ENCODE measurements at regions not wholly inside any gene's neighbourhood (a gene's known extent, or its start where the extent isn't known, plus 50 kb on each side); places are given as distances from the start of the nearest gene placed in this dataset.

DNA sequence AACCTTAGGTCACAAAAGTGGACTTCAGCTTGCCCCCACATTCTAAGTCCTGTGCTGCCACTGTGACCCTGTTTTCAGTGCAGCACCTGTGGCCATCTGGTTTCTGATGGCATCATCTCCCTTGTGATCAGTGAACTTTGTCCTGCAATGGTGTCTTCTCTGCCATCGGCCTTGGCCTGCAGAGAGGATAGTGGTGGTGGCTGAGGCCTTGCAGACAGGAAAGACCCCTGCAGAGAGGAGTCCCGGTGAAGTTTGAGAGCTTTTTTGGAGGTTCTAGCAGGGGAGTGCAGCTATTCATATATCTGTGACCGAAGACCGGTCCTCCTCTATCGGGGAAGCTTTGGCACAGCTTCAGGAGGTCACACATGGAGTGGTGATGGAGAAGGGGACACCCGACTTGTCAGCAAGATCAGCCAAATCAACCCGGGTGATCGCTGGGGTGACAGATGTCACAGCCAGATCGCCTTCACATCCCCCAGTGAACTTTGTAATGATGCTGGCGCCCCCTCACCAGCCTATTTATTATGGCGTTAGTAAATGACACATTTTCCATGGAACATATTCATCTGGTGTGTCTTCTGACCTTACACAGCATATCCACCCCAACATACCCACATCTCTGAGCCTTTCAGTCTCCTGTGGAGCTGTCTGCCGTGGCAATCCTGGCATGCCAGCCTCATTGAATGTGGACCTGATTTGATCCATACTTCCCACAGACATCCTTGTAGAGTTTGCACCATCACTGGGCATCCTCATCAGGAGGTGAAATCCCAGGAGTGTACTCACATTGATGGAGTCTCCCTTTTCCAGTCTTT, 136.1 kb downstream of the PAPOLA start:
- DNase-seq = no peak

- DNase-seq = no peak
Observed at GRCh38 chr14:96639550-96639949, 137.4 kb downstream of the PAPOLA start.

DNA sequence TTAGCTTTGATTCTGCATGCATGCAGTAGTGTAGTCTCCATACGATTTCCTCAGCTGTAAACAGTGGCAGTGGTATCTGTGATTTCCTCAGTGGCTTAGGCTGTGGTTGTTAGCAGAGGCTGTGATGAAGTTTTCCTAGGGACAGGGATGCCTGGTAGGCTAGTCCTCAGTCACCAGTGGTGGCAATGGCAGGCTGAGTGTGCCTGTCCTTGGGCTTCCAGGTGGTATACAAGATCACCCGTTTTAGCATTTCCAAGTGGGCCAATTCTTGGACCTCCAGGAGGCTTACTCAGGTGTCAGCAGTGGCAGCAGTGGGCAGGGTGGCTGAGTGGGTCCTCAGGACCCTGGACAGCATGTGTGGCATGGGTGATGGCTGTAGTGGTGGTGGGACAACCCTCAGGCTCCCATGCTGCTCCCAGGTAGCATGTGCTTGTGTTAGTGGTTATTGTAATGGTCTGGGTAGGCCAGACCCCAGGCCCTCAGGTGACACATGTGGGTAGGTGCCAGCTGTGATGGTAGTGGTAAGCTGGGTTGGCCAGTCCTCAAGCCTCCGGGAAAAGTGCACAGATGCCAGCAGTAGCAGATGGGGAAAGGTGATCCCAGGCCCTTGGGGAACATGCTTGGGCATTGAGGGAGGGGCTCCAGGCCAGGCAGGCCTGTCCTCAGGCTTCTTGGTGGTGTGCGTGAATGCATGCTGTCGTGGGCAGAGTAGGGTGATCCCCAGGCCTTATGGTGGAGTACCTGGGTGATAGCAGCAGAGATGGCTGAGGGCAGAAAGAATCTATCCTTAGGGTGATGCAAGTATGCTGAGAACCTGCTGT, 146.5 kb downstream of the PAPOLA start:
- no peak for DNase-seq

DNA sequence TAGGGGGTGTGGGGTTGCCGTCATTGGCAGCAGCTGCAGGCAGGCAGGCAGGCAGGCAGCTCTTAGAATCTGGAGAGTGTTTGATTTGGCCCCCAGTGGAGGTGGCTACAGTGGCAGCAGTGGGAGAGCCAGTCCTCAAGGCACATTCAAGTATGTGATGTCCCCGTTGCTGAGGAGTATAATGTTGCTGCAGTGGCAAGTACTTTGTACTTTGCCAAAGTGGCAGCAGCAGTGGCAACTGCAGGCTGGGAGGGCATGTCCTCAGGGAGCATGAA, 147.1 kb downstream of the PAPOLA start:
- DNase-seq = no peak

GRCh38 chr14:96653597-96653996, 143.6 kb upstream of the VRK1 start:
- DNase-seq = no peak

DNA sequence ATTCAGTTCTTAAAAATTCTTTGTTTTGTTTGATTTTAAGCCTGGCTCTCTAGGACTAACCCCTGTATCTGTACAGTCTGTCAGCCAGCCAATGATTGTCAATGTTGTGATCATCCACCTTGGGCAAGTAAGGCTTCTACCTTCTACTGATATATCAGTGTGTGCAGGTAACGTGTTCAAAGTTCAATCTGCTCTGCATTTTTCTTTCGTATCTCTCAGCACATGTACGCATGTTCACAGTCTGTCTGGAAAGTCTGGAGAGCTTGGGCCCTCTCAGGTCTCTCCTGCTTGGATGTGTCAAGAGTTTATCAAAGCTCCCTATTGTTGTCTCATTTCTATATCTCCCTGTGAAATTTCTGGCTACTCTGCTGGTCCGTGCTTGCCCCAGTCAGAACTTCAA, 138.6 kb upstream of the VRK1 start:
- DNase-seq = no peak

DNA sequence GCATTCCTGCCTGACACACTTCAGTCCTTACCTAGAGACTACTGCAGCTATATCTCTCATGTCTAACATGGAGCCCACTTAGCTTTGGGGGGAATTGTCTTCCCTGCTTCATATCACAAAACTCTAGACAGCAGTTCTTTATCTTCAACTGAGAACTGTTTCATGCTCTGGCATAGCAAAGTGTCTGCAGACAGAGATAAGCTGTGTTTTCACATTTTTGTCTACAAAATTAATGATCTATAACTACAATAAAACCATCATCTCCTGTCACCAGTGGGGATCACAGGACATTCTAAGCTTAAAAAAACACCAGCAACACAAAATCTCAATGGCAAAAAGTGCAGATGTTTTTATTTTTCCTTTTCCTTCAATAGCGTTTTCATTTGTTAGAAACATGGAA, 137.1 kb upstream of the VRK1 start:
- DNase-seq = no peak

- DNase-seq = no peak
Observed at GRCh38 chr14:96660667-96661066, 136.5 kb upstream of the VRK1 start.

GRCh38 chr14:96661244-96661969, 135.8 kb upstream of the VRK1 start:
- no peak for DNase-seq

- DNase-seq = no peak
Observed at GRCh38 chr14:96662116-96662970, 134.8 kb upstream of the VRK1 start.

DNA sequence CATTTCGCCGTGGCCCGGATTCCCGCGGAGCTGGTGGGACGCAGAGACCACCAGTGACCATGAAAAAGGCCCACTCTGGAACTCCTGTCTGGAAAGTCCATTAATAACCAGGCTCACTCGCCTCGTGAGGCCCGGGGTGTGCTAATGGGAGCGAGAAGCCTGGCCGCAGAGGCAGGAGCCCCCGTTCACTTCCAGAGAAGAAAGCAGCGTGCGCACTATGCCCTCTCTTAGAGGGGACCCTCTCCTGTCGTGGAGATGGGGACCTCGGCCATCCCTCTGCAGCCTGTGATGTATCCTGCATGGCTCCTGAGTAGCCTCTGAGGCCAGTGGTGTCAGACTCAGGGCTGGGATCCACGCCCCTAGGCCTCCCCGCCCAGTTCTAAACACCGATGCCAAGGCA, 134.1 kb upstream of the VRK1 start:
- no peak for DNase-seq

GRCh38 chr14:96663491-96664067, 133.6 kb upstream of the VRK1 start:
- no peak for DNase-seq

DNA sequence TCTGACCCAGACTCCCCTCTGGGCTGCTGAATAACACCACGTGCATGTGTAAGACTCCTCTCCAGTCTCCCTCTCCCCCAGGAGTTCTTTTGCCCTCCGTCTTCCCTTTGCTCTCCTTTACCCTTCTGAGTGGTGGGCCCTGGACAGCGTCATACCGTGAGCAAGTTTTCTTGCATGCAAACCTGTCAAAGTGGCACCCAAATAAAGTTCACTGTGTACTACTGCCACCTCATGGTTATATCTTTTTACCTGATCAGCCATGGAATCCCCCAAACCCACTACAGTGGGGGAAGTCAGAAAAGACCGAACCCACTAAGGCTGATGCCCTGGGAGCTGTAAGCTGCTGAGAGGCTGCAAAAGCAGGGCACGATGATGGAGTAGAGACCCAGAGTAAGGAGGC, 131.1 kb upstream of the VRK1 start:
- DNase-seq = no peak

GRCh38 chr14:96670391-96670790, 126.8 kb upstream of the VRK1 start:
- DNase-seq = no peak

GRCh38 chr14:96671218-96671617, 126.0 kb upstream of the VRK1 start:
- DNase-seq = no peak

DNA sequence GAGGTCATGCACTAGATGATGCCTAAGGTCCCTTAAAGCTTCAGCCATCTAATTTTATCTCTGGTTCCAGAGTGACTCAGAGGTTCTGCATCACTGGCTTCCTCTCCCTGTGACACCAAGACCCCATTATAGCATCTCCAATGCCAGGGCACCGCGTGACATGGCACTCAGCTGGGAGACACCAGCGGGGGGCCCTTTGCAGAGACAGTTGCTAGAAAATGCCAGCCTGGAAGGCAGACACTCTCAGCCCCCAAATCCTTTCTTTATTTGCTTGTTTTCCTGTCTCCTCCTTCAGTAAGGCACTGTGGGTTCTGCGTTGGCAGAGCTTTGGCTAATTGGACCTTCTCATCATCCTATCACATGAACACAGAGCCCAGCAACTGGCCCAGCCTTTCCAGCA, 123.5 kb upstream of the VRK1 start:
- DNase-seq = no peak

- DNase-seq = no peak
Observed at GRCh38 chr14:96674121-96674520, 123.1 kb upstream of the VRK1 start.

GRCh38 chr14:96676166-96676565, 121.0 kb upstream of the VRK1 start:
- no peak for DNase-seq

DNA sequence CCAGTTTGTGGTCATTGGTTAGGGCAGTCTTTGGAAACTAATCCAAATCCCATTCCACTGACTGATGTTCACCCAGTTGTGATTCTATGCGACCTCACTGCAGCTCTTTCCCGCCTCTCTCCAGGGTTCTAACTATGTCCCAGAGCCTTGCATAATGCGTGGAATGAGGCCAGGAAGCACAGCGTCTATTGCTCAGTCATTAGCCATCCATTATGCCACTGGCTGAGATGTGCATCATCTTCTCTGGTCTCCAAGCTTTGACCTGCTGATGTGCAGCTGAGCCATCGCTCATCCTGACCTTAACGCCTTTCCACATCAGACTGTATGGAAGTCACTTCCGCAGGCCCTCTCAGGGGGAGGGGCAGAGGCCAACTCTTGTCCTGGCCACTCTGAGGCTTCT, 115.4 kb upstream of the VRK1 start:
- DNase-seq = no peak

DNA sequence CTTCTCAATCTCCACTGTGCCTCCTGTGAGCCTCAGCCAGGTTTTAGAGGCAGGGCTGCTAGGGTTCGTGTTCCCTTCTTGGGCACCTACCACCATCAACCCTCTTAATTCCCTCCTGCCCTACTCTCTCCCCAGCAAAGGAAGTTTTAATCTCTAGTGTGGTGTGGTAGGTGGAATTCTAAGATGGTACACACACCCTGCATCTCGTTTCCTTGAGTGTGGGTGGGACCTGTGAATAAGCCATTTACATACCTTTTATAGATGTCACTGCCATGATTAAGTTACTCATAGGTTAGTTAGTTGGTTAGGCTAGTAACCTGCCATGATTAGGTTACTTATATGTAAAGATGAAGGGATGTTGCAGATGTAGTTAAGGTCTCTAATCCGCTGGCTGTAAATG, 114.8 kb upstream of the VRK1 start:
- DNase-seq = no peak

GRCh38 chr14:96683562-96684289, 113.5 kb upstream of the VRK1 start:
- no peak for DNase-seq

- no peak for DNase-seq
Observed at GRCh38 chr14:96686126-96686525, 111.1 kb upstream of the VRK1 start.

Data from T1000 (cell line).